MM.1S (cell line): ENCODE measurements at regions not wholly inside any gene's neighbourhood (a gene's known extent, or its start where the extent isn't known, plus 50 kb on each side); places are given as distances from the start of the nearest gene placed in this dataset.

Experiments used
- DNase-seq: peaks from one replicate; pipeline ENCODE4 v3.0.0-alpha.2; 2015
- H2AFZ ChIP-seq: fragments of 300-600 bp; sonication (generic); 2 replicates; pipeline ENCODE4 v1.6.0; 2016; ENCODE audit warnings: antibody characterized with exemption, low read length
- H3F3A ChIP-seq: fragments of 300-600 bp; sonication (generic); 2 replicates; pipeline ENCODE4 v1.6.1; 2016; ENCODE audit warnings: mild to moderate bottlenecking, antibody characterized with exemption, low read length, moderate library complexity, mixed read lengths; ENCODE audit not compliant: insufficient read depth
- H3K27ac ChIP-seq: fragments of 300-600 bp; sonication (generic); 2 replicates; pipeline ENCODE4 v1.5.1; 2016; ENCODE audit warnings: mild to moderate bottlenecking, low read length
- H3K27me3 ChIP-seq: fragments of 300-600 bp; sonication (generic); replicated peaks from 2 replicates; pipeline ENCODE4 v1.6.0; 2016; ENCODE audit warnings: low read length; ENCODE audit not compliant: insufficient read depth
- H3K36me3 ChIP-seq: fragments of 300-600 bp; sonication (generic); replicated peaks from 2 replicates; pipeline ENCODE4 v1.6.1; 2016; ENCODE audit warnings: mild to moderate bottlenecking, low read length, mixed read lengths; ENCODE audit not compliant: insufficient read depth
- H3K4me1 ChIP-seq: fragments of 300-600 bp; sonication (generic); 2 replicates; pipeline ENCODE4 v1.6.1; 2016; ENCODE audit warnings: low read length, mixed read lengths
- H3K4me2 ChIP-seq: fragments of 300-600 bp; sonication (generic); 2 replicates; pipeline ENCODE4 v1.6.0; 2016; ENCODE audit warnings: low read depth, low read length
- H3K4me3 ChIP-seq: fragments of 300-600 bp; sonication (generic); 2 replicates; pipeline ENCODE4 v1.5.1; 2016; ENCODE audit warnings: low read length, mixed read lengths
- H3K79me2 ChIP-seq: fragments of 300-600 bp; sonication (generic); 2 replicates; pipeline ENCODE4 v1.6.1; 2016; ENCODE audit warnings: mixed run types, low read length, mixed read lengths
- H3K9ac ChIP-seq: fragments of 300-600 bp; sonication (generic); 2 replicates; pipeline ENCODE4 v1.6.1; 2016; ENCODE audit warnings: low read length, mixed read lengths
- H3K9me2 ChIP-seq: fragments of 300-600 bp; sonication (generic); replicated peaks from 2 replicates; pipeline ENCODE4 v1.6.1; 2016; ENCODE audit warnings: mild to moderate bottlenecking, low read length, mixed read lengths; ENCODE audit not compliant: insufficient read depth
- H3K9me3 ChIP-seq: fragments of 300-600 bp; sonication (generic); replicated peaks from 2 replicates; pipeline ENCODE4 v1.6.1; 2016; ENCODE audit warnings: mild to moderate bottlenecking, low read length, mixed read lengths; ENCODE audit not compliant: insufficient read depth
- H4K20me1 ChIP-seq: fragments of 300-600 bp; sonication (generic); 2 replicates; pipeline ENCODE4 v1.6.1; 2016; ENCODE audit warnings: mild to moderate bottlenecking, low read length, moderate library complexity, mixed read lengths; ENCODE audit not compliant: insufficient read depth
- CTCF ChIP-seq: fragments of 300-600 bp; sonication (generic); IDR thresholded peaks from 2 replicates; pipeline ENCODE4 v1.5.1; 2016; ENCODE audit warnings: antibody characterized with exemption, low read length, mixed read lengths
- EZH2 ChIP-seq: fragments of 300-600 bp; sonication (generic); optimal IDR thresholded peaks from 2 replicates; pipeline ENCODE3; 2017; ENCODE audit warnings: low read depth, mild to moderate bottlenecking, antibody characterized with exemption, low read length, mixed read lengths
- EZH2phosphoT487 ChIP-seq: fragments of 300-600 bp; sonication (generic); IDR thresholded peaks from 2 replicates; pipeline ENCODE4 v1.6.1; 2018; ENCODE audit warnings: antibody characterized with exemption, low read length

- no peaks in the 10 kb centered on the region for H3K27me3 ChIP-seq
- no peaks in the 10 kb centered on the region for H3K9me3 ChIP-seq
- H3K36me3 ChIP-seq = no peaks in the 10 kb centered on the region
- no peaks in the 10 kb centered on the region for H3K79me2 ChIP-seq
- no peak overlapping the region for H3K4me3 ChIP-seq
- H3K27ac ChIP-seq = no peak overlapping the region
- no peaks in the 10 kb centered on the region for H3K4me1 ChIP-seq
- no peak overlapping the region for H3K9ac ChIP-seq
- H3F3A ChIP-seq = no peaks in the 10 kb centered on the region
- H3K4me2 ChIP-seq = no peak overlapping the region
- H3K9me2 ChIP-seq = no peaks in the 10 kb centered on the region
- TF ChIP-seq EZH2 (no peak), CTCF (no peak), EZH2phosphoT487 (no peak)
- no peak overlapping the region for H2AFZ ChIP-seq
- no peaks in the 10 kb centered on the region for H4K20me1 ChIP-seq
- DNase-seq = no peak
These were observed 162.7 kb downstream of the AASDH start for GRCh38 chr4:56224641-56225040.

- no peaks in the 10 kb centered on the region for H4K20me1 ChIP-seq
- H3K4me2 ChIP-seq = no peak overlapping the region
- H2AFZ ChIP-seq = no peak overlapping the region
- H3K27ac ChIP-seq = no peak overlapping the region
- no peaks in the 10 kb centered on the region for H3K79me2 ChIP-seq
- H3K9me2 ChIP-seq = no peaks in the 10 kb centered on the region
- H3K9ac ChIP-seq = no peak overlapping the region
- H3K36me3 ChIP-seq = no peaks in the 10 kb centered on the region
- H3K27me3 ChIP-seq = no peaks in the 10 kb centered on the region
- H3K4me3 ChIP-seq = no peak overlapping the region
- TF ChIP-seq EZH2 = no peak
- TF ChIP-seq CTCF = no peak
- no peak for TF ChIP-seq EZH2phosphoT487
- no peaks in the 10 kb centered on the region for H3F3A ChIP-seq
- DNase-seq = no peak
- H3K4me1 ChIP-seq = no peaks in the 10 kb centered on the region
- H3K9me3 ChIP-seq = no peaks in the 10 kb centered on the region
These were observed 164.8 kb downstream of the AASDH start for GRCh38 chr4:56222514-56222913.

GRCh38 chr4:56220261-56220660 lies 167.0 kb downstream of the AASDH start:
- H3K27ac ChIP-seq = no peak overlapping the region
- H3K79me2 ChIP-seq = no peaks in the 10 kb centered on the region
- H3K4me2 ChIP-seq = no peak overlapping the region
- no peaks in the 10 kb centered on the region for H3K27me3 ChIP-seq
- H3K4me3 ChIP-seq = no peak overlapping the region
- H2AFZ ChIP-seq = no peak overlapping the region
- no peaks in the 10 kb centered on the region for H3K36me3 ChIP-seq
- H3K9me3 ChIP-seq = no peaks in the 10 kb centered on the region
- no peak overlapping the region for H3K9ac ChIP-seq
- no peak for DNase-seq
- TF ChIP-seq EZH2 (no peak), EZH2phosphoT487 (no peak), CTCF (no peak)
- H3K9me2 ChIP-seq = no peaks in the 10 kb centered on the region
- no peaks in the 10 kb centered on the region for H3K4me1 ChIP-seq
- no peaks in the 10 kb centered on the region for H4K20me1 ChIP-seq
- H3F3A ChIP-seq = no peaks in the 10 kb centered on the region
